IPS-NIHi7 (cell line): ENCODE measurements at regions not wholly inside any gene's neighbourhood (a gene's known extent, or its start where the extent isn't known, plus 50 kb on each side); places are given as distances from the start of the nearest gene placed in this dataset.
"Not testable (repeated sequence)": the region's sequence is repeated elsewhere in the genome, so short reads cannot be mapped to it uniquely, and the experiment has no call there.

Experiments
- DNase-seq: peaks from one replicate; pipeline ENCODE4 v3.0.0; 2012; ENCODE audit warnings: mixed read lengths; ENCODE audit errors: extremely low spot score

GRCh38 chr5:79924936-79925893, 65.8 kb downstream of the MTX3 start:
- DNase-seq: peak; percentile 60

GRCh38 chr5:79923431-79923830, 67.6 kb downstream of the MTX3 start:
- DNase-seq: no peak

GRCh38 chr5:79922626-79923025, 68.4 kb downstream of the MTX3 start:
- DNase-seq: no peak

- DNase-seq: not testable (repeated sequence)
Measured at GRCh38 chr5:79907452-79907851, 83.6 kb downstream of the MTX3 start.

GRCh38 chr5:79902571-79902970, 88.5 kb downstream of the MTX3 start:
- not testable (repeated sequence) for DNase-seq

GRCh38 chr5:79901631-79902030, 89.4 kb downstream of the MTX3 start:
- no peak for DNase-seq

- DNase-seq: no peak
Measured at GRCh38 chr5:79898611-79899010, 92.5 kb downstream of the MTX3 start.

GRCh38 chr5:79893976-79894375, 97.1 kb downstream of the MTX3 start:
- no peak for DNase-seq

- no peak for DNase-seq
Measured at GRCh38 chr5:79893485-79893884, 97.6 kb downstream of the MTX3 start.

GRCh38 chr5:79890930-79891249, 100.2 kb downstream of the MTX3 start:
- no peak for DNase-seq

- DNase-seq: no peak
Measured at GRCh38 chr5:79890119-79890929, 100.7 kb downstream of the MTX3 start.

GRCh38 chr5:79888643-79889042, 102.4 kb downstream of the MTX3 start:
- no peak for DNase-seq

- DNase-seq: no peak
Measured at GRCh38 chr5:79886925-79887655, 104.0 kb downstream of the MTX3 start.

GRCh38 chr5:79886456-79886855, 104.6 kb downstream of the MTX3 start:
- no peak for DNase-seq

GRCh38 chr5:79879880-79880279, 111.2 kb downstream of the MTX3 start:
- DNase-seq: not testable (repeated sequence)

- peak; percentile 80 for DNase-seq
Measured at GRCh38 chr5:79878721-79879336, 112.2 kb downstream of the MTX3 start.

GRCh38 chr5:79878136-79878679, 112.9 kb downstream of the MTX3 start:
- DNase-seq: no peak

GRCh38 chr5:79876456-79876855, 114.6 kb downstream of the MTX3 start:
- no peak for DNase-seq

GRCh38 chr5:79875230-79875629, 115.8 kb downstream of the MTX3 start:
- no peak for DNase-seq

GRCh38 chr5:79873187-79873586, 117.9 kb downstream of the MTX3 start:
- DNase-seq: no peak

GRCh38 chr5:79872291-79872690, 118.8 kb downstream of the MTX3 start:
- DNase-seq: no peak
